HepG2 (cell line): ENCODE measurements at regions not wholly inside any gene's neighbourhood (a gene's known extent, or its start where the extent isn't known, plus 50 kb on each side); places are given as distances from the start of the nearest gene placed in this dataset.
A peak's percentile ranks its signal among the peaks of the same experiment; 100 is the strongest.

Experiments used
- ATAC-seq: fragments of 200-7000 bp; cut with Tn5 transposase; 3 replicates; pipeline ENCODE4 v1.9.1; 2020; ENCODE audit warnings: mild to moderate bottlenecking, moderate library complexity
- BruUV-seq: library from RNA; stranded (reverse); fragments of 400-500 nt; replicated peaks from 2 replicates; lab custom pipeline; 2021; lab: Mats Ljungman, UMichigan
- CTCF ChIA-PET: fragments of 300-600 bp; formaldehyde crosslinking; extraction: SDS; loops from one replicate; lab custom pipeline; 2021; ENCODE audit warnings: low total read pairs, inconsistent platforms, low intra/inter-chr PET ratio; lab: Yijun Ruan, JAX
- POLR2A ChIA-PET: fragments of 350-600 bp; sonication (Branson Sonifier 250); formaldehyde crosslinking; loops from one replicate; lab custom pipeline; 2020; ENCODE audit warnings: antibody characterized with exemption, inconsistent platforms; lab: Yijun Ruan, JAX
- DNase-seq: peaks from one replicate; pipeline ENCODE4 v3.0.0-alpha.2; 2015; ENCODE audit warnings: low spot score
- FAIRE-seq: peaks from 3 replicates; lab custom pipeline; 2011; peaks lifted over from hg19 to GRCh38; lab: Jason Lieb, UNC
- H2AFZ ChIP-seq: one replicate; pipeline ENCODE4 v1.6.1; 2011; ENCODE audit warnings: low read length, inconsistent platforms
- H3K27ac ChIP-seq: fragments of 300-600 bp; 3 replicates; pipeline ENCODE4 v1.8.0; 2011; ENCODE audit warnings: mixed run types, mild to moderate bottlenecking, mixed read lengths, low read length, inconsistent platforms; ENCODE audit not compliant: insufficient read depth; ENCODE audit errors: extremely low read length
- H3K27me3 ChIP-seq, 2 experiments: fragments of 200-600 bp in 1 of 2; 2 replicates in 1 of 2; 3 replicates in 1 of 2; pipeline versions ENCODE4 v1.6.0 to v1.8.0; 2011; ENCODE audit warnings: low read length in 2 of 2, mild to moderate bottlenecking in 2 of 2, moderate library complexity in 2 of 2, inconsistent platforms in 1 of 2; ENCODE audit not compliant: insufficient read depth in 2 of 2, control insufficient read depth in 1 of 2
- H3K36me3 ChIP-seq, 2 experiments: fragments of 200-600 bp in 1 of 2; replicated peaks in 1 of 2; 2 replicates in 1 of 2; 3 replicates in 1 of 2; pipeline versions ENCODE4 v1.5.1 to v1.8.0; 2011; ENCODE audit warnings: low read length in 2 of 2, inconsistent platforms in 1 of 2; ENCODE audit not compliant: insufficient read depth in 2 of 2, control insufficient read depth in 1 of 2
- H3K4me1 ChIP-seq: 2 replicates; pipeline ENCODE4 v1.5.1; 2012; ENCODE audit warnings: low read length, inconsistent platforms; ENCODE audit not compliant: insufficient read depth
- H3K4me2 ChIP-seq: 2 replicates; pipeline ENCODE4 v1.6.0; 2011; ENCODE audit warnings: low read depth, low read length, inconsistent platforms
- H3K4me3 ChIP-seq, 3 experiments: fragments of 200-600 bp in 1 of 3; sonication (generic), shearing (Covaris generic) in 1 of 3; replicated peaks in 1 of 3; 2 replicates each; pipeline ENCODE4 v1.5.1; 2011 to 2016; ENCODE audit warnings: low read length in 3 of 3, inconsistent platforms in 2 of 3, low read depth in 2 of 3, mild to moderate bottlenecking in 2 of 3, control low read depth in 1 of 3, mixed read lengths in 1 of 3; ENCODE audit not compliant: insufficient read depth in 1 of 3
- H3K79me2 ChIP-seq: one replicate; pipeline ENCODE4 v1.6.1; 2011; ENCODE audit warnings: low read length, inconsistent platforms; ENCODE audit not compliant: insufficient read depth
- H3K9ac ChIP-seq: 2 replicates; pipeline ENCODE4 v1.6.0; 2011; ENCODE audit warnings: mild to moderate bottlenecking, low read depth, low read length, inconsistent platforms; ENCODE audit not compliant: insufficient read depth
- H3K9me3 ChIP-seq: 2 replicates; pipeline ENCODE4 v1.5.1; 2012; ENCODE audit warnings: mild to moderate bottlenecking, low read length
- H4K20me1 ChIP-seq: 2 replicates; pipeline ENCODE4 v1.6.0; 2011; ENCODE audit warnings: inconsistent platforms, mild to moderate bottlenecking, low read length, moderate library complexity; ENCODE audit not compliant: insufficient read depth
- CSRNP2 ChIP-seq: sonication (generic); formaldehyde crosslinking; conservative IDR thresholded peaks from 2 replicates; pipeline ENCODE4 v1.8.0; 2022; ENCODE audit warnings: low read depth, missing genetic modification reagents
- CTCF ChIP-seq: sonication (generic); formaldehyde crosslinking; IDR thresholded peaks from 2 replicates; pipeline ENCODE4 v1.5.0; 2020; ENCODE audit warnings: mild to moderate bottlenecking, missing genetic modification reagents, moderate library complexity
- GPBP1L1 ChIP-seq: sonication (generic); formaldehyde crosslinking; IDR thresholded peaks from 2 replicates; pipeline ENCODE4 v1.5.0; 2020; ENCODE audit warnings: mild to moderate bottlenecking, missing genetic modification reagents
- LCORL ChIP-seq, 2 experiments: fragments of 450-650 bp in 1 of 2; sonication (generic) in 1 of 2; formaldehyde crosslinking in 1 of 2; IDR thresholded peaks; 2 replicates each; pipeline versions ENCODE4 v1.5.0 to v1.6.1; 2017 to 2020; ENCODE audit warnings: antibody characterized with exemption in 1 of 2, missing genetic modification reagents in 1 of 2
- ZNF362 ChIP-seq: sonication (generic); formaldehyde crosslinking; IDR thresholded peaks from 2 replicates; pipeline ENCODE4 v1.4.0; 2020; ENCODE audit warnings: missing genetic modification reagents, mild to moderate bottlenecking, borderline replicate concordance
- ZNF441 ChIP-seq: sonication (generic); formaldehyde crosslinking; IDR thresholded peaks from 2 replicates; pipeline ENCODE4 v1.7.0; 2021; ENCODE audit warnings: missing genetic modification reagents, borderline replicate concordance
- WGBS: methylation state at CpG from one replicate; pipeline ENCODE4 v1.1.6; 2017; ENCODE audit warnings: low lambda C conversion rate; 5-methylcytosine and 5-hydroxymethylcytosine counted together
- in situ Hi-C: cut with HindIII; loops from 2 replicates; pipeline ENCODE4 v1.10.0; 2017; ENCODE audit warnings: low pct_unique_long_range_greater_than_20kb; ENCODE audit not compliant: extremely low pct_ligation_motif_present
- intact Hi-C: fragments of 100-400 bp; cut with micrococcal nuclease; formaldehyde crosslinking; loops from one replicate; pipeline ENCODE4 v1.10.0; 2022; ENCODE audit not compliant: unreplicated experiment

GRCh38 chr2:145315053-145315452 lies 795.1 kb upstream of the ZEB2 start:
- H2AFZ ChIP-seq, result no peak overlapping the region
- no peak for ATAC-seq
- POLR2A ChIA-PET, result no interaction called here
- no peak overlapping the region for H3K4me3 ChIP-seq
- H3K79me2 ChIP-seq, result no peaks in the 10 kb centered on the region
- H3K9me3 ChIP-seq, result peaks cover 9% of the 10 kb centered on the region; the same call in 1 of the 2 replicates
- H3K9ac ChIP-seq, result no peak overlapping the region
- no peak overlapping the region for H3K4me2 ChIP-seq
- no peak for FAIRE-seq
- CTCF ChIA-PET, result no interaction called here
- DNase-seq, result no peak
- no peaks in the 10 kb centered on the region for H4K20me1 ChIP-seq
- no peaks in the 10 kb centered on the region for H3K27me3 ChIP-seq
- 20% methylated on average over 3 of the region's 3 CpGs for WGBS
- H3K27ac ChIP-seq, result no peak overlapping the region
- TF ChIP-seq ZNF362 (CRISPR knock-in tag), result no peak
- TF ChIP-seq GPBP1L1 (CRISPR knock-in tag), result no peak
- no peak for TF ChIP-seq ZNF441 (CRISPR knock-in tag)
- TF ChIP-seq CTCF (CRISPR knock-in tag), result no peak
- TF ChIP-seq CSRNP2 (CRISPR knock-in tag), result no peak
- TF ChIP-seq LCORL (IDR thresholded peaks at IDR 0.05), result 0 out of 2 replicates have a peak, but pooled peaks have one; percentile 18
- TF ChIP-seq LCORL (CRISPR knock-in tag; IDR thresholded peaks at IDR 0.05), result no peak
- TF ChIP-seq, all 625 proteins: peak for 1
- intact Hi-C loops (no loop called here), in situ Hi-C loops (no loop called here)
- no TSS peak for BruUV-seq
- Histone ChIP-seq H3K4me1 (no peaks in the 10 kb centered on the region), H3K36me3 (no peaks in the 10 kb centered on the region)
